SK-N-SH (cell line): ENCODE measurements at regions not wholly inside any gene's neighbourhood (a gene's known extent, or its start where the extent isn't known, plus 50 kb on each side); places are given as distances from the start of the nearest gene placed in this dataset.

ENCODE experiments used
- CTCF ChIP-seq: fragments of 200-600 bp; sonication (generic); IDR thresholded peaks from 2 replicates; pipeline ENCODE4 v1.6.1; 2017; ENCODE audit warnings: antibody characterized with exemption, mild to moderate bottlenecking, moderate library complexity
- EP300 ChIP-seq, 2 experiments: IDR thresholded peaks; 2 replicates each; pipeline versions ENCODE4 v1.4.0 to v1.6.1; 2012; ENCODE audit warnings: borderline replicate concordance in 1 of 2, low read depth in 1 of 2, low read length in 1 of 2
- FOSL2 ChIP-seq: IDR thresholded peaks from 2 replicates; pipeline ENCODE4 v1.4.0; 2012; ENCODE audit warnings: low read depth, mild to moderate bottlenecking, moderate library complexity, borderline replicate concordance
- POLR2AphosphoS5 ChIP-seq: IDR thresholded peaks from 2 replicates; pipeline ENCODE4 v1.6.1; 2012; ENCODE audit warnings: low read depth, low read length
- RAD21 ChIP-seq: IDR thresholded peaks from 2 replicates; pipeline ENCODE4 v1.6.1; 2012; ENCODE audit warnings: mild to moderate bottlenecking, low read length
- REST ChIP-seq: IDR thresholded peaks from 2 replicates; pipeline ENCODE4 v1.6.1; 2012; ENCODE audit warnings: mild to moderate bottlenecking, low read depth, low read length, moderate library complexity
- RFX5 ChIP-seq: IDR thresholded peaks from 2 replicates; pipeline ENCODE4 v1.6.1; 2012; ENCODE audit warnings: mild to moderate bottlenecking, improper control_type of control experiment, low read length
- SMC3 ChIP-seq: IDR thresholded peaks from 2 replicates; pipeline ENCODE4 v1.6.1; 2012; ENCODE audit warnings: low read depth, low read length, improper control_type of control experiment
- TCF12 ChIP-seq: IDR thresholded peaks from 2 replicates; pipeline ENCODE4 v1.4.0; 2012

- no peak for TF ChIP-seq CTCF
- no peak for TF ChIP-seq FOSL2
- TF ChIP-seq TCF12 = peak; percentile 21; the same call in 1 of the 2 replicates
- no peak for TF ChIP-seq POLR2AphosphoS5
- no peak for TF ChIP-seq RAD21
- peak in 1 of 2 experiments; percentile 79; a peak in 2 of 4 replicates for TF ChIP-seq EP300 (IDR thresholded peaks at IDR 0.05; ENCODE audit: borderline replicate concordance in 1 of 2, low read depth in 1 of 2, low read length in 1 of 2)
- no peak for TF ChIP-seq SMC3
- no peak for TF ChIP-seq REST
- no peak for TF ChIP-seq RFX5
These were observed 107.0 kb upstream of the ELOVL6 start for GRCh38 chr4:110305455-110305854.
